Pancreas (tissue), 10 donors: ENCODE measurements at regions not wholly inside any gene's neighbourhood (a gene's known extent, or its start where the extent isn't known, plus 50 kb on each side); places are given as distances from the start of the nearest gene placed in this dataset.
"Not testable (repeated sequence)": the region's sequence is repeated elsewhere in the genome, so short reads cannot be mapped to it uniquely, and the experiment has no call there.

Experiments
- ATAC-seq, 4 donors: fragments of 200-7000 bp; cut with Tn5 transposase; one replicate each; pipeline versions ENCODE4 v1.8.0 to v1.9.1; 2020; ENCODE audit warnings: mild to moderate bottlenecking in 4 of 4, moderate library complexity in 4 of 4
- DNase-seq, 6 donors: peaks; one replicate each; pipeline ENCODE4 v3.0.0-alpha.2; 2020
- FAIRE-seq: peaks from 2 replicates; lab custom pipeline; 2012; peaks lifted over from hg19 to GRCh38; lab: Jason Lieb, UNC
- H3K27ac ChIP-seq, 4 donors: fragments of 200-600 bp; sonication (generic); 1 replicate in 3 of 4; 2 replicates in 1 of 4; pipeline versions ENCODE4 v1.5.0 to v1.8.0; 2020
- H3K27me3 ChIP-seq, 4 donors: fragments of 200-600 bp; one replicate each; pipeline ENCODE4 v1.8.0; 2021
- H3K36me3 ChIP-seq, 3 donors: fragments of 200-600 bp; sonication (generic) in 1 of 3; one replicate each; pipeline versions ENCODE4 v1.5.0 to v1.8.0; 2020 to 2021
- H3K4me1 ChIP-seq, 3 donors: fragments of 200-600 bp; one replicate each; pipeline ENCODE4 v1.8.0; 2021
- H3K4me3 ChIP-seq, 4 donors: fragments of 200-600 bp; sonication (generic) in 2 of 4; one replicate each; pipeline versions ENCODE4 v1.5.0 to v1.8.0; 2020 to 2021
- H3K9me3 ChIP-seq, 4 donors: fragments of 200-600 bp; one replicate each; pipeline ENCODE4 v1.8.0; 2021
- CTCF ChIP-seq, 4 donors: fragments of 200-600 bp; sonication (generic) in 3 of 4; IDR thresholded peaks; one replicate each; pipeline versions ENCODE4 v1.5.0 to v1.8.0; 2021; ENCODE audit warnings: antibody characterized with exemption in 4 of 4
- WGBS, 2 donors: extraction: QIAGEN DNeasy Blood & Tissue Kit; methylation state at CpG; one replicate each; pipeline ENCODE4 v1.1.7; 2013; 5-methylcytosine and 5-hydroxymethylcytosine counted together
- intact Hi-C, 3 donors: fragments of 100-400 bp; cut with DNase I; formaldehyde crosslinking; loops; one replicate each; pipeline versions ENCODE4 v1.11.1 to v1.14.2; 2022
- donor health status: healthy with polysubstance abuse.
- donor health status: DM: no; HTN: no; CAD: no; lungs with moderate emphysema.
- donor health status: DM: no; HTN: no; CAD: no.
- donor health status: control.
- donor health status: control.
- donor health status: Bipolar disorder and iron deficiency.
- donor health status: DM: yes; HTN: yes; CAD: no.
- donor health status: DM: no; HTN: no; CAD: no.
- donor health status: DM: no; HTN: no; CAD: no.
- donor health status: DM: yes; HTN: yes; CAD: no.

GRCh38 chr7:81842361-81842760, 72.5 kb upstream of the HGF start:
- intact Hi-C loops: no loop called here
- DNase-seq (no peak), ATAC-seq (no peak), FAIRE-seq (no peak)
- Histone ChIP-seq H3K9me3 (no peaks in the 10 kb centered on the region), H3K4me3 (no peak overlapping the region), H3K36me3 (no peaks in the 10 kb centered on the region), H3K27ac (no peak overlapping the region), H3K4me1 (no peaks in the 10 kb centered on the region), H3K27me3 (no peaks in the 10 kb centered on the region)
- WGBS, 2 donors: 47 to 52% methylated on average over 2 of the region's 2 CpGs
- no peak for TF ChIP-seq CTCF (IDR thresholded peaks at IDR 0.05)

GRCh38 chr7:81839708-81840369, 70.0 kb upstream of the HGF start:
- TF ChIP-seq CTCF (IDR thresholded peaks at IDR 0.05): no peak
- no peak overlapping the region for H3K4me3 ChIP-seq
- ATAC-seq: no peak
- FAIRE-seq: no peak
- H3K4me1 ChIP-seq: no peaks in the 10 kb centered on the region
- WGBS, 2 donors: 77 to 91% methylated on average over 6 of the region's 6 CpGs
- H3K36me3 ChIP-seq: no peaks in the 10 kb centered on the region
- H3K9me3 ChIP-seq: no peaks in the 10 kb centered on the region
- H3K27me3 ChIP-seq: no peaks in the 10 kb centered on the region
- H3K27ac ChIP-seq: no peak overlapping the region
- intact Hi-C loops: no loop called here
- DNase-seq: no peak

- H3K27me3 ChIP-seq: no peaks in the 10 kb centered on the region
- no peaks in the 10 kb centered on the region for H3K9me3 ChIP-seq
- TF ChIP-seq CTCF (IDR thresholded peaks at IDR 0.05): no peak
- no peak for FAIRE-seq
- H3K27ac ChIP-seq: no peak overlapping the region
- intact Hi-C loops: no loop called here
- DNase-seq: no peak
- no peak overlapping the region for H3K4me3 ChIP-seq
- no peaks in the 10 kb centered on the region for H3K36me3 ChIP-seq
- no peaks in the 10 kb centered on the region for H3K4me1 ChIP-seq
- ATAC-seq: no peak
Measured at GRCh38 chr7:81833401-81833800, 63.6 kb upstream of the HGF start.

- Histone ChIP-seq H3K27me3 (no peaks in the 10 kb centered on the region), H3K27ac (no peak overlapping the region), H3K4me1 (no peaks in the 10 kb centered on the region), H3K4me3 (no peak overlapping the region), H3K36me3 (no peaks in the 10 kb centered on the region), H3K9me3 (no peaks in the 10 kb centered on the region)
- DNase-seq: no peak
- intact Hi-C loops: no loop called here
- no peak for FAIRE-seq
- ATAC-seq: no peak
- no peak for TF ChIP-seq CTCF (IDR thresholded peaks at IDR 0.05)
Measured at GRCh38 chr7:81831883-81832282, 62.0 kb upstream of the HGF start.

- H3K36me3 ChIP-seq, intact Hi-C loops, H3K9me3 ChIP-seq, DNase-seq, H3K27ac ChIP-seq, H3K4me3 ChIP-seq, H3K27me3 ChIP-seq, ATAC-seq, FAIRE-seq, H3K4me1 ChIP-seq: not testable (repeated sequence)
- 45 to 60% methylated on average over 4 of the region's 4 CpGs for WGBS, 2 donors
Measured at GRCh38 chr7:81829511-81829910, 59.7 kb upstream of the HGF start.
